Endothelial cell of umbilical vein (primary cell): ENCODE measurements at regions not wholly inside any gene's neighbourhood (a gene's known extent, or its start where the extent isn't known, plus 50 kb on each side); places are given as distances from the start of the nearest gene placed in this dataset.

Experiments used
- BruUV-seq: library from RNA; stranded (reverse); fragments of 400-500 nt; replicated peaks from 2 replicates; lab custom pipeline; 2021; lab: Mats Ljungman, UMichigan
- CTCF ChIA-PET: fragments of 300-600, 350-600 bp; sonication (Branson Sonifier 250); formaldehyde crosslinking; loops from one replicate; lab custom pipeline; 2021; ENCODE audit warnings: antibody characterized with exemption, inconsistent platforms; lab: Charles Lee
- POLR2A ChIA-PET: fragments of 300-600, 350-600 bp; sonication (Branson Sonifier 250); formaldehyde crosslinking; loops from one replicate; lab custom pipeline; 2021; ENCODE audit warnings: antibody characterized with exemption, inconsistent platforms; lab: Charles Lee
- DNase-seq: peaks from one replicate; pipeline ENCODE4 v3.0.0-alpha.2; 2011; ENCODE audit warnings: low read depth, low spot score
- FAIRE-seq: peaks from 2 replicates; lab custom pipeline; 2011; peaks lifted over from hg19 to GRCh38; lab: Jason Lieb, UNC
- H2AFZ ChIP-seq: 2 replicates; pipeline ENCODE4 v1.6.0; 2012; ENCODE audit warnings: low read depth, low read length, control low read depth, inconsistent platforms
- H3K27ac ChIP-seq: 2 replicates; pipeline ENCODE4 v1.5.1; 2011; ENCODE audit warnings: low read depth, mild to moderate bottlenecking, control low read depth, low read length, moderate library complexity; ENCODE audit not compliant: insufficient read depth
- H3K27me3 ChIP-seq, 2 experiments: 2 replicates each; pipeline versions ENCODE4 v1.6.0 to v1.6.1; 2011; ENCODE audit warnings: low read length in 2 of 2, mixed read lengths in 1 of 2; ENCODE audit not compliant: control insufficient read depth in 2 of 2, insufficient read depth in 2 of 2
- H3K36me3 ChIP-seq, 2 experiments: 2 replicates in 1 of 2; 3 replicates in 1 of 2; pipeline ENCODE4 v1.5.1; 2011; ENCODE audit warnings: low read length in 2 of 2, mild to moderate bottlenecking in 1 of 2, moderate library complexity in 1 of 2; ENCODE audit not compliant: control insufficient read depth in 2 of 2, insufficient read depth in 2 of 2; ENCODE audit errors: extremely low read depth in 1 of 2
- H3K4me1 ChIP-seq: 3 replicates; pipeline ENCODE4 v1.5.1; 2011; ENCODE audit warnings: mild to moderate bottlenecking, low read length; ENCODE audit not compliant: control insufficient read depth, insufficient read depth; ENCODE audit errors: extremely low read depth
- H3K4me2 ChIP-seq: 2 replicates; pipeline ENCODE4 v1.6.1; 2011; ENCODE audit warnings: low read length, control low read depth, mixed read lengths; ENCODE audit not compliant: insufficient read depth
- H3K4me3 ChIP-seq, 3 experiments: fragments of 200-600 bp in 1 of 3; sonication (generic), shearing (Covaris generic) in 1 of 3; replicated peaks in 1 of 3; 2 replicates each; pipeline ENCODE4 v1.5.1; 2011 to 2016; ENCODE audit warnings: control low read depth in 3 of 3, low read length in 3 of 3, mild to moderate bottlenecking in 2 of 3, inconsistent platforms in 1 of 3, low read depth in 1 of 3, moderate library complexity in 1 of 3; ENCODE audit not compliant: insufficient read depth in 1 of 3
- H3K79me2 ChIP-seq: 2 replicates; pipeline ENCODE4 v1.6.0; 2012; ENCODE audit warnings: low read length, inconsistent platforms; ENCODE audit not compliant: control insufficient read depth, insufficient read depth
- H3K9ac ChIP-seq: replicated peaks from 2 replicates; pipeline ENCODE3; 2011; ENCODE audit warnings: low read length, control low read depth; ENCODE audit not compliant: insufficient read depth; ENCODE audit errors: extremely low read depth
- H3K9me1 ChIP-seq: replicated peaks from 3 replicates; pipeline ENCODE4 v1.6.0; 2011; ENCODE audit warnings: mild to moderate bottlenecking, low read length; ENCODE audit not compliant: control insufficient read depth, insufficient read depth; ENCODE audit errors: extremely low read depth
- H3K9me3 ChIP-seq: replicated peaks from 2 replicates; pipeline ENCODE4 v1.5.1; 2012; ENCODE audit warnings: low read length, inconsistent platforms; ENCODE audit not compliant: control insufficient read depth, insufficient read depth
- H4K20me1 ChIP-seq: replicated peaks from 2 replicates; pipeline ENCODE3; 2011; ENCODE audit warnings: mild to moderate bottlenecking, low read length; ENCODE audit not compliant: control insufficient read depth, insufficient read depth; ENCODE audit errors: extremely low read depth
- EZH2 ChIP-seq: IDR thresholded peaks from 2 replicates; pipeline ENCODE4 v1.6.1; 2012; ENCODE audit warnings: borderline replicate concordance, low read depth, mild to moderate bottlenecking, moderate library complexity, low read length, inconsistent platforms; ENCODE audit not compliant: severe bottlenecking
- FOS ChIP-seq: IDR thresholded peaks from 2 replicates; pipeline ENCODE4 v1.6.1; 2011; ENCODE audit warnings: mild to moderate bottlenecking, low read length, moderate library complexity, borderline replicate concordance; ENCODE audit not compliant: insufficient read depth
- GATA2 ChIP-seq: IDR thresholded peaks from 2 replicates; pipeline ENCODE4 v1.7.0; 2011; ENCODE audit warnings: low read depth, mild to moderate bottlenecking, moderate library complexity, mixed read lengths, low read length; ENCODE audit not compliant: insufficient read length, insufficient read depth
- JUN ChIP-seq: IDR thresholded peaks from 2 replicates; pipeline ENCODE4 v1.6.1; 2011; ENCODE audit warnings: borderline replicate concordance, low read depth; ENCODE audit not compliant: insufficient read length, insufficient read depth
- MYC ChIP-seq: IDR thresholded peaks from one replicate; pipeline ENCODE4 v1.6.1; 2011; ENCODE audit warnings: mild to moderate bottlenecking, low read depth, low read length
- POLR2A ChIP-seq: IDR thresholded peaks from 2 replicates; pipeline ENCODE4 v1.6.1; 2012; ENCODE audit warnings: low read depth, mild to moderate bottlenecking, control low read depth, low read length
- POLR2AphosphoS5 ChIP-seq: IDR thresholded peaks from 2 replicates; pipeline ENCODE4 v1.6.1; 2012; ENCODE audit warnings: low read depth, mild to moderate bottlenecking, control low read depth, low read length, moderate library complexity; ENCODE audit not compliant: insufficient read depth
- dilution Hi-C: fragments of 300-500 bp; cut with MboI; formaldehyde crosslinking; loops from one replicate; pipeline ENCODE4 v1.15.0; 2019; ENCODE audit warnings: low sequenced_read_pairs; ENCODE audit not compliant: extremely low pct_ligation_motif_present
- intact Hi-C: fragments of 100-400 bp; cut with micrococcal nuclease; formaldehyde crosslinking; loops from one replicate; pipeline ENCODE4 v1.10.0; 2022
- TF ChIP-seq, protein P1 (sequence below), 2 donors: IDR thresholded peaks; 1 replicate in 1 of 2; 2 replicates in 1 of 2; pipeline ENCODE4 v1.5.1; 2011; ENCODE audit warnings: low read length in 2 of 2, mild to moderate bottlenecking in 2 of 2, moderate library complexity in 2 of 2, control low read depth in 1 of 2, inconsistent platforms in 1 of 2, low read depth in 1 of 2; ENCODE audit not compliant: insufficient read depth in 1 of 2; ENCODE audit errors: extremely low read depth in 1 of 2
- TF ChIP-seq, protein P2 (sequence below): IDR thresholded peaks from 2 replicates; pipeline ENCODE4 v1.6.1; 2011; ENCODE audit not compliant: insufficient read depth, insufficient read length

DNA sequence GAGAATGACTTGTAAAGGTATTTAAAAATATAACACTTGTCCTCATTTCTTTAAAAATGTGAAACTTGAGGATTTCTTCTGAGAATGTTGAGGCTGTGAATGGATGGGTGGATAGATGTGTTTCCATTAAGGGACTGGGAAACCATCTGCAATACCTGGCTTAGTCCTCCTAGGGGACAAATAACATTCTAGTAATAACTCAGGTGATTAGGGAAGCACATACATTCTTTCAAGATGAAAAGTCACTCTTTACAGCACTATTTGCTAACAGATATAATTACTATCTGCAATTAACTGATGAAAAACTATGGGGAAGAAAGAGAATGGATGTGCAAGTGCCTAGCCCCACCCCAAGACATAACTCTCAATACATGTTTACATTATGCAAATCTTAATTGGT lies 542.3 kb downstream of the CD83 start:
- dilution Hi-C loops (no loop called here), intact Hi-C loops (no loop called here)
- Histone ChIP-seq H3K9me3 (peaks cover 1% of the 10 kb centered on the region), H3K9me1 (no peaks in the 10 kb centered on the region), H3K9ac (no peak overlapping the region), H4K20me1 (no peaks in the 10 kb centered on the region), H3K27ac (no peak overlapping the region), H3K36me3 (no peaks in the 10 kb centered on the region), H3K4me3 (no peak overlapping the region), H2AFZ (no peak overlapping the region), H3K27me3 (no peaks in the 10 kb centered on the region), H3K4me2 (no peak overlapping the region), H3K79me2 (no peaks in the 10 kb centered on the region), H3K4me1 (no peaks in the 10 kb centered on the region)
- ChIA-PET POLR2A (no interaction called here), CTCF (interaction anchor here (0.6 kb wide), 1 partner anchor 277 kb away, joined by 3 read pairs; no protein-coding TSS in a partner anchor)
- no peak for DNase-seq
- TF ChIP-seq, protein P1, sequence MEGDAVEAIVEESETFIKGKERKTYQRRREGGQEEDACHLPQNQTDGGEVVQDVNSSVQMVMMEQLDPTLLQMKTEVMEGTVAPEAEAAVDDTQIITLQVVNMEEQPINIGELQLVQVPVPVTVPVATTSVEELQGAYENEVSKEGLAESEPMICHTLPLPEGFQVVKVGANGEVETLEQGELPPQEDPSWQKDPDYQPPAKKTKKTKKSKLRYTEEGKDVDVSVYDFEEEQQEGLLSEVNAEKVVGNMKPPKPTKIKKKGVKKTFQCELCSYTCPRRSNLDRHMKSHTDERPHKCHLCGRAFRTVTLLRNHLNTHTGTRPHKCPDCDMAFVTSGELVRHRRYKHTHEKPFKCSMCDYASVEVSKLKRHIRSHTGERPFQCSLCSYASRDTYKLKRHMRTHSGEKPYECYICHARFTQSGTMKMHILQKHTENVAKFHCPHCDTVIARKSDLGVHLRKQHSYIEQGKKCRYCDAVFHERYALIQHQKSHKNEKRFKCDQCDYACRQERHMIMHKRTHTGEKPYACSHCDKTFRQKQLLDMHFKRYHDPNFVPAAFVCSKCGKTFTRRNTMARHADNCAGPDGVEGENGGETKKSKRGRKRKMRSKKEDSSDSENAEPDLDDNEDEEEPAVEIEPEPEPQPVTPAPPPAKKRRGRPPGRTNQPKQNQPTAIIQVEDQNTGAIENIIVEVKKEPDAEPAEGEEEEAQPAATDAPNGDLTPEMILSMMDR (IDR thresholded peaks at IDR 0.05; ENCODE audit: extremely low read depth in 1 of 2, insufficient read depth in 1 of 2, low read depth in 1 of 2, low read length in 2 of 2) = no peak
- TF ChIP-seq POLR2A (no peak), EZH2 (no peak), JUN (no peak), MYC (no peak), FOS (no peak), GATA2 (no peak), POLR2AphosphoS5 (no peak)
- TF ChIP-seq, protein P2, sequence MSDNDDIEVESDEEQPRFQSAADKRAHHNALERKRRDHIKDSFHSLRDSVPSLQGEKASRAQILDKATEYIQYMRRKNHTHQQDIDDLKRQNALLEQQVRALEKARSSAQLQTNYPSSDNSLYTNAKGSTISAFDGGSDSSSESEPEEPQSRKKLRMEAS = no peak
- no TSS peak for BruUV-seq
- no peak for FAIRE-seq
